PFSK-1 (cell line): ENCODE measurements at regions not wholly inside any gene's neighbourhood (a gene's known extent, or its start where the extent isn't known, plus 50 kb on each side); places are given as distances from the start of the nearest gene placed in this dataset.

ENCODE experiments used
- POLR2AphosphoS5 ChIP-seq: IDR thresholded peaks from 2 replicates; pipeline ENCODE4 v1.6.1; 2012; ENCODE audit warnings: low read depth, mild to moderate bottlenecking, control low read depth, low read length, moderate library complexity
- SIN3A ChIP-seq: IDR thresholded peaks from 2 replicates; pipeline ENCODE4 v1.6.1; 2012; ENCODE audit warnings: mild to moderate bottlenecking, low read length, moderate library complexity, borderline replicate concordance; ENCODE audit not compliant: insufficient read depth
- TAF1 ChIP-seq: IDR thresholded peaks from 2 replicates; pipeline ENCODE4 v1.6.1; 2012; ENCODE audit warnings: low read length, control low read depth, borderline replicate concordance; ENCODE audit not compliant: insufficient read depth
- TF ChIP-seq, protein P1 (sequence below), 2 experiments: IDR thresholded peaks; 2 replicates each; pipeline versions ENCODE4 v1.6.1 to v1.8.0; 2011 to 2012; ENCODE audit warnings: low read depth in 2 of 2, low read length in 2 of 2, control low read depth in 1 of 2, inconsistent platforms in 1 of 2, mild to moderate bottlenecking in 1 of 2, moderate library complexity in 1 of 2; ENCODE audit not compliant: insufficient read depth in 1 of 2

GRCh38 chr16:73505577-73505976 lies 457.6 kb upstream of the ZFHX3 start:
- TF ChIP-seq POLR2AphosphoS5 = no peak
- no peak for TF ChIP-seq SIN3A
- TF ChIP-seq, protein P1, sequence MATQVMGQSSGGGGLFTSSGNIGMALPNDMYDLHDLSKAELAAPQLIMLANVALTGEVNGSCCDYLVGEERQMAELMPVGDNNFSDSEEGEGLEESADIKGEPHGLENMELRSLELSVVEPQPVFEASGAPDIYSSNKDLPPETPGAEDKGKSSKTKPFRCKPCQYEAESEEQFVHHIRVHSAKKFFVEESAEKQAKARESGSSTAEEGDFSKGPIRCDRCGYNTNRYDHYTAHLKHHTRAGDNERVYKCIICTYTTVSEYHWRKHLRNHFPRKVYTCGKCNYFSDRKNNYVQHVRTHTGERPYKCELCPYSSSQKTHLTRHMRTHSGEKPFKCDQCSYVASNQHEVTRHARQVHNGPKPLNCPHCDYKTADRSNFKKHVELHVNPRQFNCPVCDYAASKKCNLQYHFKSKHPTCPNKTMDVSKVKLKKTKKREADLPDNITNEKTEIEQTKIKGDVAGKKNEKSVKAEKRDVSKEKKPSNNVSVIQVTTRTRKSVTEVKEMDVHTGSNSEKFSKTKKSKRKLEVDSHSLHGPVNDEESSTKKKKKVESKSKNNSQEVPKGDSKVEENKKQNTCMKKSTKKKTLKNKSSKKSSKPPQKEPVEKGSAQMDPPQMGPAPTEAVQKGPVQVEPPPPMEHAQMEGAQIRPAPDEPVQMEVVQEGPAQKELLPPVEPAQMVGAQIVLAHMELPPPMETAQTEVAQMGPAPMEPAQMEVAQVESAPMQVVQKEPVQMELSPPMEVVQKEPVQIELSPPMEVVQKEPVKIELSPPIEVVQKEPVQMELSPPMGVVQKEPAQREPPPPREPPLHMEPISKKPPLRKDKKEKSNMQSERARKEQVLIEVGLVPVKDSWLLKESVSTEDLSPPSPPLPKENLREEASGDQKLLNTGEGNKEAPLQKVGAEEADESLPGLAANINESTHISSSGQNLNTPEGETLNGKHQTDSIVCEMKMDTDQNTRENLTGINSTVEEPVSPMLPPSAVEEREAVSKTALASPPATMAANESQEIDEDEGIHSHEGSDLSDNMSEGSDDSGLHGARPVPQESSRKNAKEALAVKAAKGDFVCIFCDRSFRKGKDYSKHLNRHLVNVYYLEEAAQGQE (IDR thresholded peaks at IDR 0.05; ENCODE audit: insufficient read depth in 1 of 2, low read depth in 2 of 2, low read length in 2 of 2) = no peak
- TF ChIP-seq TAF1 = no peak
